Erythroblast (primary cell): ENCODE measurements at regions not wholly inside any gene's neighbourhood (a gene's known extent, or its start where the extent isn't known, plus 50 kb on each side); places are given as distances from the start of the nearest gene placed in this dataset.

Source experiments
- GATA1 ChIP-seq: IDR thresholded peaks from 2 replicates; pipeline ENCODE4 v1.6.1; 2011; ENCODE audit warnings: low read depth, mild to moderate bottlenecking, control low read depth, low read length, moderate library complexity
- POLR2A ChIP-seq: IDR thresholded peaks from 2 replicates; pipeline ENCODE4 v1.6.1; 2011; ENCODE audit warnings: mild to moderate bottlenecking, low read length

- no peak for TF ChIP-seq POLR2A
- no peak for TF ChIP-seq GATA1
Measured at GRCh38 chr11:96752221-96752620, 362.4 kb downstream of the JRKL start.
